Nephron progenitor cell (in vitro differentiated cells): ENCODE measurements at regions not wholly inside any gene's neighbourhood (a gene's known extent, or its start where the extent isn't known, plus 50 kb on each side); places are given as distances from the start of the nearest gene placed in this dataset.
"Not testable (repeated sequence)": the region's sequence is repeated elsewhere in the genome, so short reads cannot be mapped to it uniquely, and the experiment has no call there.

Experiments
- DNase-seq: peaks from one replicate; pipeline ENCODE4 v3.0.0; 2021
- H3K27ac Mint-ChIP-seq: 2 replicates; pipeline ENCODE4 v1.8.0; 2021; ENCODE audit warnings: mild to moderate bottlenecking, moderate library complexity, mixed read lengths
- H3K27me3 Mint-ChIP-seq: 2 replicates; pipeline ENCODE4 v1.8.0; 2021; ENCODE audit warnings: mild to moderate bottlenecking, low read depth, mixed read lengths; ENCODE audit not compliant: poor library complexity
- H3K36me3 Mint-ChIP-seq: 2 replicates; pipeline ENCODE4 v1.8.0; 2021; ENCODE audit warnings: low read depth, mixed read lengths
- H3K4me1 Mint-ChIP-seq: 2 replicates; pipeline ENCODE4 v1.8.0; 2021; ENCODE audit warnings: mixed read lengths
- H3K4me3 Mint-ChIP-seq: 2 replicates; pipeline ENCODE4 v1.8.0; 2021; ENCODE audit warnings: mild to moderate bottlenecking, moderate library complexity, mixed read lengths
- H3K9me3 Mint-ChIP-seq: 2 replicates; pipeline ENCODE4 v1.8.0; 2021; ENCODE audit warnings: mild to moderate bottlenecking, moderate library complexity, mixed read lengths
- CTCF ChIP-seq: fragments of 200-600 bp; sonication (generic); IDR thresholded peaks from 2 replicates; pipeline ENCODE4 v1.5.0; 2021; ENCODE audit warnings: antibody characterized with exemption

GRCh38 chr14:30410986-30411385, 148.0 kb upstream of the G2E3 start:
- no peak overlapping the region for H3K27ac Mint-ChIP-seq
- no peak for TF ChIP-seq CTCF
- H3K4me1 Mint-ChIP-seq: no peaks in the 10 kb centered on the region
- H3K27me3 Mint-ChIP-seq: peaks cover 2% of the 10 kb centered on the region
- peaks cover 4% of the 10 kb centered on the region for H3K36me3 Mint-ChIP-seq
- DNase-seq: no peak
- H3K9me3 Mint-ChIP-seq: peaks cover 18% of the 10 kb centered on the region
- H3K4me3 Mint-ChIP-seq: no peak overlapping the region

GRCh38 chr14:30413184-30413583, 145.8 kb upstream of the G2E3 start:
- not testable (repeated sequence) for H3K36me3 Mint-ChIP-seq, H3K27ac Mint-ChIP-seq, H3K4me1 Mint-ChIP-seq, H3K4me3 Mint-ChIP-seq, H3K27me3 Mint-ChIP-seq, DNase-seq
- peaks cover 18% of the 10 kb centered on the region for H3K9me3 Mint-ChIP-seq

GRCh38 chr14:30417121-30417520, 141.8 kb upstream of the G2E3 start:
- no peak for DNase-seq
- H3K36me3 Mint-ChIP-seq: no peaks in the 10 kb centered on the region
- no peak overlapping the region for H3K27ac Mint-ChIP-seq
- H3K4me1 Mint-ChIP-seq: no peaks in the 10 kb centered on the region
- no peak overlapping the region for H3K4me3 Mint-ChIP-seq
- TF ChIP-seq CTCF: no peak
- H3K27me3 Mint-ChIP-seq: no peaks in the 10 kb centered on the region
- peaks cover 11% of the 10 kb centered on the region for H3K9me3 Mint-ChIP-seq

- no peaks in the 10 kb centered on the region for H3K36me3 Mint-ChIP-seq
- H3K4me1 Mint-ChIP-seq: no peaks in the 10 kb centered on the region
- no peak for TF ChIP-seq CTCF
- no peaks in the 10 kb centered on the region for H3K27me3 Mint-ChIP-seq
- no peak overlapping the region for H3K4me3 Mint-ChIP-seq
- no peak for DNase-seq
- H3K27ac Mint-ChIP-seq: no peak overlapping the region
- H3K9me3 Mint-ChIP-seq: peaks cover 3% of the 10 kb centered on the region
These were observed 141.0 kb upstream of the G2E3 start for GRCh38 chr14:30417999-30418398.

GRCh38 chr14:30419037-30419436, 139.9 kb upstream of the G2E3 start:
- Mint-ChIP-seq H3K9me3 (no peaks in the 10 kb centered on the region), H3K27ac (no peak overlapping the region), H3K27me3 (no peaks in the 10 kb centered on the region), H3K36me3 (no peaks in the 10 kb centered on the region), H3K4me1 (no peaks in the 10 kb centered on the region), H3K4me3 (no peak overlapping the region)
- DNase-seq: no peak
- no peak for TF ChIP-seq CTCF

- no peak for DNase-seq
- no peaks in the 10 kb centered on the region for H3K9me3 Mint-ChIP-seq
- TF ChIP-seq CTCF: no peak
- H3K27me3 Mint-ChIP-seq: no peaks in the 10 kb centered on the region
- H3K27ac Mint-ChIP-seq: no peak overlapping the region
- H3K36me3 Mint-ChIP-seq: no peaks in the 10 kb centered on the region
- no peak overlapping the region for H3K4me3 Mint-ChIP-seq
- no peaks in the 10 kb centered on the region for H3K4me1 Mint-ChIP-seq
These were observed 138.4 kb upstream of the G2E3 start for GRCh38 chr14:30420515-30420914.
